HCT116 (cell line): ENCODE measurements at regions not wholly inside any gene's neighbourhood (a gene's known extent, or its start where the extent isn't known, plus 50 kb on each side); places are given as distances from the start of the nearest gene placed in this dataset.

Experiments used
- CEBPB ChIP-seq: IDR thresholded peaks from 2 replicates; pipeline ENCODE4 v1.6.1; 2012; ENCODE audit warnings: low read depth
- EGR1 ChIP-seq: IDR thresholded peaks from 2 replicates; pipeline ENCODE4 v1.6.1; 2012; ENCODE audit warnings: low read depth
- ELF1 ChIP-seq: IDR thresholded peaks from 2 replicates; pipeline ENCODE4 v1.6.1; 2012; ENCODE audit warnings: low read depth, borderline replicate concordance
- EZH2 ChIP-seq: fragments of 200-600 bp; sonication (generic); IDR thresholded peaks from 2 replicates; pipeline ENCODE4 v1.6.1; 2017; ENCODE audit warnings: antibody characterized with exemption, mixed run types
- EZH2phosphoT487 ChIP-seq: fragments of 200-600 bp; IDR thresholded peaks from 2 replicates; pipeline ENCODE4 v1.6.1; 2018; ENCODE audit warnings: antibody characterized with exemption, borderline replicate concordance
- POLR2A ChIP-seq: IDR thresholded peaks from 2 replicates; pipeline ENCODE4 v1.7.0; 2011; ENCODE audit warnings: borderline replicate concordance; ENCODE audit not compliant: insufficient read depth, insufficient read length; ENCODE audit errors: extremely low read depth
- POLR2AphosphoS5 ChIP-seq: IDR thresholded peaks from 2 replicates; pipeline ENCODE4 v1.6.1; 2011; ENCODE audit warnings: mild to moderate bottlenecking, low read depth, low read length, moderate library complexity
- YY1 ChIP-seq: IDR thresholded peaks from 2 replicates; pipeline ENCODE4 v1.6.1; 2011; ENCODE audit warnings: low read length, low read depth, moderate library complexity, mild to moderate bottlenecking; ENCODE audit not compliant: insufficient replicate concordance; ENCODE audit errors: extremely low read depth
- ZFX ChIP-seq: fragments of 450-650 bp; IDR thresholded peaks from 2 replicates; pipeline ENCODE4 v1.6.1; 2017
- TF ChIP-seq, protein P1 (sequence below): IDR thresholded peaks from 2 replicates; pipeline ENCODE4 v1.6.1; 2012; ENCODE audit warnings: low read depth
- TF ChIP-seq, protein P2 (sequence below), 3 experiments: fragments of 200-600 bp in 1 of 3; sonication (generic) in 1 of 3; IDR thresholded peaks in 2 of 3; conservative IDR thresholded peaks in 1 of 3; 2 replicates each; pipeline ENCODE4 v1.5.1; 2012 to 2017; ENCODE audit warnings: low read depth in 2 of 3, low read length in 2 of 3, antibody characterized with exemption in 1 of 3, borderline replicate concordance in 1 of 3, control low read depth in 1 of 3, mild to moderate bottlenecking in 1 of 3, mixed read lengths in 1 of 3, mixed run types in 1 of 3, moderate library complexity in 1 of 3; ENCODE audit not compliant: insufficient read depth in 1 of 3
- TF ChIP-seq, protein P3 (sequence below): IDR thresholded peaks from 2 replicates; pipeline ENCODE4 v1.6.1; 2012
- TF ChIP-seq, protein P4 (sequence below): IDR thresholded peaks from 2 replicates; pipeline ENCODE4 v1.6.1; 2011; ENCODE audit warnings: mild to moderate bottlenecking, low read length, moderate library complexity; ENCODE audit not compliant: insufficient replicate concordance; ENCODE audit errors: extremely low read depth
- TF ChIP-seq, protein P5 (sequence below): IDR thresholded peaks from 2 replicates; pipeline ENCODE4 v1.6.1; 2012

DNA sequence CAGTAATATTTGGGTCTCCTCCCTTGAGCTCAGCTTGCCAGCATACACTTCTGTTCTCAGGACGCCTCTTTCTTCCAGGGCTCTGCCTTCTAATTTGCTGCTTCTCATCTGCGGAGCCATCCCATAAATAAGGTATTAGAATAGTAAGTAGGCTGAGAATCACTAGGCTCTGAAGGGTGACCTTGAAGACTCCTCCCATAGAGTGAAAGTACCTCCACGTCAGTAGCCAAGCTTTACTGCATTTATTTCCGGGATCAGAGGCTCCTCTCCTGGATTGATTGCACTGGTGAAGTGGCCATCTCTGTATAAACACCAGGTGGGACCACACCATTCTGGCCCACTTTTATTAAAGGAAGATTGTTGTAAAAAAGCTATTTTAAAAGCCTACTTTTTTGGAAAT lies 315.5 kb downstream of the FAT3 start:
- TF ChIP-seq CEBPB (no peak), POLR2A (no peak), EGR1 (no peak), ELF1 (no peak), YY1 (no peak), EZH2 (no peak), ZFX (no peak), POLR2AphosphoS5 (no peak), EZH2phosphoT487 (no peak)
- TF ChIP-seq, protein P1, sequence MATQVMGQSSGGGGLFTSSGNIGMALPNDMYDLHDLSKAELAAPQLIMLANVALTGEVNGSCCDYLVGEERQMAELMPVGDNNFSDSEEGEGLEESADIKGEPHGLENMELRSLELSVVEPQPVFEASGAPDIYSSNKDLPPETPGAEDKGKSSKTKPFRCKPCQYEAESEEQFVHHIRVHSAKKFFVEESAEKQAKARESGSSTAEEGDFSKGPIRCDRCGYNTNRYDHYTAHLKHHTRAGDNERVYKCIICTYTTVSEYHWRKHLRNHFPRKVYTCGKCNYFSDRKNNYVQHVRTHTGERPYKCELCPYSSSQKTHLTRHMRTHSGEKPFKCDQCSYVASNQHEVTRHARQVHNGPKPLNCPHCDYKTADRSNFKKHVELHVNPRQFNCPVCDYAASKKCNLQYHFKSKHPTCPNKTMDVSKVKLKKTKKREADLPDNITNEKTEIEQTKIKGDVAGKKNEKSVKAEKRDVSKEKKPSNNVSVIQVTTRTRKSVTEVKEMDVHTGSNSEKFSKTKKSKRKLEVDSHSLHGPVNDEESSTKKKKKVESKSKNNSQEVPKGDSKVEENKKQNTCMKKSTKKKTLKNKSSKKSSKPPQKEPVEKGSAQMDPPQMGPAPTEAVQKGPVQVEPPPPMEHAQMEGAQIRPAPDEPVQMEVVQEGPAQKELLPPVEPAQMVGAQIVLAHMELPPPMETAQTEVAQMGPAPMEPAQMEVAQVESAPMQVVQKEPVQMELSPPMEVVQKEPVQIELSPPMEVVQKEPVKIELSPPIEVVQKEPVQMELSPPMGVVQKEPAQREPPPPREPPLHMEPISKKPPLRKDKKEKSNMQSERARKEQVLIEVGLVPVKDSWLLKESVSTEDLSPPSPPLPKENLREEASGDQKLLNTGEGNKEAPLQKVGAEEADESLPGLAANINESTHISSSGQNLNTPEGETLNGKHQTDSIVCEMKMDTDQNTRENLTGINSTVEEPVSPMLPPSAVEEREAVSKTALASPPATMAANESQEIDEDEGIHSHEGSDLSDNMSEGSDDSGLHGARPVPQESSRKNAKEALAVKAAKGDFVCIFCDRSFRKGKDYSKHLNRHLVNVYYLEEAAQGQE: no peak
- TF ChIP-seq, protein P2, sequence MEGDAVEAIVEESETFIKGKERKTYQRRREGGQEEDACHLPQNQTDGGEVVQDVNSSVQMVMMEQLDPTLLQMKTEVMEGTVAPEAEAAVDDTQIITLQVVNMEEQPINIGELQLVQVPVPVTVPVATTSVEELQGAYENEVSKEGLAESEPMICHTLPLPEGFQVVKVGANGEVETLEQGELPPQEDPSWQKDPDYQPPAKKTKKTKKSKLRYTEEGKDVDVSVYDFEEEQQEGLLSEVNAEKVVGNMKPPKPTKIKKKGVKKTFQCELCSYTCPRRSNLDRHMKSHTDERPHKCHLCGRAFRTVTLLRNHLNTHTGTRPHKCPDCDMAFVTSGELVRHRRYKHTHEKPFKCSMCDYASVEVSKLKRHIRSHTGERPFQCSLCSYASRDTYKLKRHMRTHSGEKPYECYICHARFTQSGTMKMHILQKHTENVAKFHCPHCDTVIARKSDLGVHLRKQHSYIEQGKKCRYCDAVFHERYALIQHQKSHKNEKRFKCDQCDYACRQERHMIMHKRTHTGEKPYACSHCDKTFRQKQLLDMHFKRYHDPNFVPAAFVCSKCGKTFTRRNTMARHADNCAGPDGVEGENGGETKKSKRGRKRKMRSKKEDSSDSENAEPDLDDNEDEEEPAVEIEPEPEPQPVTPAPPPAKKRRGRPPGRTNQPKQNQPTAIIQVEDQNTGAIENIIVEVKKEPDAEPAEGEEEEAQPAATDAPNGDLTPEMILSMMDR (IDR thresholded peaks at IDR 0.05 in 2 of 3, conservative IDR thresholded peaks at IDR 0.05 in 1 of 3; ENCODE audit: borderline replicate concordance in 1 of 3, insufficient read depth in 1 of 3, low read depth in 2 of 3, low read length in 2 of 3): no peak
- TF ChIP-seq, protein P3, sequence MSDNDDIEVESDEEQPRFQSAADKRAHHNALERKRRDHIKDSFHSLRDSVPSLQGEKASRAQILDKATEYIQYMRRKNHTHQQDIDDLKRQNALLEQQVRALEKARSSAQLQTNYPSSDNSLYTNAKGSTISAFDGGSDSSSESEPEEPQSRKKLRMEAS: no peak
- TF ChIP-seq, protein P4, sequence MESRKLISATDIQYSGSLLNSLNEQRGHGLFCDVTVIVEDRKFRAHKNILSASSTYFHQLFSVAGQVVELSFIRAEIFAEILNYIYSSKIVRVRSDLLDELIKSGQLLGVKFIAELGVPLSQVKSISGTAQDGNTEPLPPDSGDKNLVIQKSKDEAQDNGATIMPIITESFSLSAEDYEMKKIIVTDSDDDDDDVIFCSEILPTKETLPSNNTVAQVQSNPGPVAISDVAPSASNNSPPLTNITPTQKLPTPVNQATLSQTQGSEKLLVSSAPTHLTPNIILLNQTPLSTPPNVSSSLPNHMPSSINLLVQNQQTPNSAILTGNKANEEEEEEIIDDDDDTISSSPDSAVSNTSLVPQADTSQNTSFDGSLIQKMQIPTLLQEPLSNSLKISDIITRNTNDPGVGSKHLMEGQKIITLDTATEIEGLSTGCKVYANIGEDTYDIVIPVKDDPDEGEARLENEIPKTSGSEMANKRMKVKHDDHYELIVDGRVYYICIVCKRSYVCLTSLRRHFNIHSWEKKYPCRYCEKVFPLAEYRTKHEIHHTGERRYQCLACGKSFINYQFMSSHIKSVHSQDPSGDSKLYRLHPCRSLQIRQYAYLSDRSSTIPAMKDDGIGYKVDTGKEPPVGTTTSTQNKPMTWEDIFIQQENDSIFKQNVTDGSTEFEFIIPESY: no peak
- TF ChIP-seq, protein P5, sequence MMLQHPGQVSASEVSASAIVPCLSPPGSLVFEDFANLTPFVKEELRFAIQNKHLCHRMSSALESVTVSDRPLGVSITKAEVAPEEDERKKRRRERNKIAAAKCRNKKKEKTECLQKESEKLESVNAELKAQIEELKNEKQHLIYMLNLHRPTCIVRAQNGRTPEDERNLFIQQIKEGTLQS: no peak
